A549 (cell line): ENCODE measurements at regions not wholly inside any gene's neighbourhood (a gene's known extent, or its start where the extent isn't known, plus 50 kb on each side); places are given as distances from the start of the nearest gene placed in this dataset.

Experiments used
- POLR2A ChIP-seq: IDR thresholded peaks from 2 replicates; pipeline ENCODE4 v1.6.1; 2012; ENCODE audit warnings: mild to moderate bottlenecking, low read length
- TF ChIP-seq, protein P1 (sequence below): IDR thresholded peaks from 2 replicates; pipeline ENCODE4 v1.6.1; 2012
- TF ChIP-seq, protein P2 (sequence below): fragments of 200-600 bp; sonication (generic); IDR thresholded peaks from 2 replicates; pipeline ENCODE4 v1.6.1; 2016; ENCODE audit warnings: antibody characterized with exemption, mild to moderate bottlenecking, moderate library complexity

DNA sequence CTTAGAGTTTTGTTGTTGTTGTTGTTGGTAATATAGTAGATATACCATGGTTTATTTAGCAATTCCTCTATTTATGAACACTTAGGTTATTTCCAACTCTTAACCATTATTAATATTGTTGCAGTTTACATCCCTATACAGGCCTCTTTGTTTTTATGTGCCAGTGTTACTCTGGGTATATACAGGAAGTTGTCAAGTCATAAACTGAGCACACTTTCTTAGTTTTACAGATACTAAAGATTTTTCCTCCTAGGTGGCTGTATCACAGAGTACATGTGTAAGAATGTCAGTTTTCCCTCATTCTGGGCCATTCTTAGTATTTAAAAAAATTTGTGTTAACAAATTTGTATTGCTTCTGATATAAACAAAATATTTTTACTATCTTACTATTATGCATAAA lies 128.4 kb downstream of the ARL4A start:
- TF ChIP-seq, protein P1, sequence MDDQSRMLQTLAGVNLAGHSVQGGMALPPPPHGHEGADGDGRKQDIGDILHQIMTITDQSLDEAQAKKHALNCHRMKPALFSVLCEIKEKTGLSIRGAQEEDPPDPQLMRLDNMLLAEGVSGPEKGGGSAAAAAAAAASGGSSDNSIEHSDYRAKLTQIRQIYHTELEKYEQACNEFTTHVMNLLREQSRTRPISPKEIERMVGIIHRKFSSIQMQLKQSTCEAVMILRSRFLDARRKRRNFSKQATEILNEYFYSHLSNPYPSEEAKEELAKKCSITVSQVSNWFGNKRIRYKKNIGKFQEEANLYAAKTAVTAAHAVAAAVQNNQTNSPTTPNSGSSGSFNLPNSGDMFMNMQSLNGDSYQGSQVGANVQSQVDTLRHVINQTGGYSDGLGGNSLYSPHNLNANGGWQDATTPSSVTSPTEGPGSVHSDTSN, result no peak
- TF ChIP-seq, protein P2, sequence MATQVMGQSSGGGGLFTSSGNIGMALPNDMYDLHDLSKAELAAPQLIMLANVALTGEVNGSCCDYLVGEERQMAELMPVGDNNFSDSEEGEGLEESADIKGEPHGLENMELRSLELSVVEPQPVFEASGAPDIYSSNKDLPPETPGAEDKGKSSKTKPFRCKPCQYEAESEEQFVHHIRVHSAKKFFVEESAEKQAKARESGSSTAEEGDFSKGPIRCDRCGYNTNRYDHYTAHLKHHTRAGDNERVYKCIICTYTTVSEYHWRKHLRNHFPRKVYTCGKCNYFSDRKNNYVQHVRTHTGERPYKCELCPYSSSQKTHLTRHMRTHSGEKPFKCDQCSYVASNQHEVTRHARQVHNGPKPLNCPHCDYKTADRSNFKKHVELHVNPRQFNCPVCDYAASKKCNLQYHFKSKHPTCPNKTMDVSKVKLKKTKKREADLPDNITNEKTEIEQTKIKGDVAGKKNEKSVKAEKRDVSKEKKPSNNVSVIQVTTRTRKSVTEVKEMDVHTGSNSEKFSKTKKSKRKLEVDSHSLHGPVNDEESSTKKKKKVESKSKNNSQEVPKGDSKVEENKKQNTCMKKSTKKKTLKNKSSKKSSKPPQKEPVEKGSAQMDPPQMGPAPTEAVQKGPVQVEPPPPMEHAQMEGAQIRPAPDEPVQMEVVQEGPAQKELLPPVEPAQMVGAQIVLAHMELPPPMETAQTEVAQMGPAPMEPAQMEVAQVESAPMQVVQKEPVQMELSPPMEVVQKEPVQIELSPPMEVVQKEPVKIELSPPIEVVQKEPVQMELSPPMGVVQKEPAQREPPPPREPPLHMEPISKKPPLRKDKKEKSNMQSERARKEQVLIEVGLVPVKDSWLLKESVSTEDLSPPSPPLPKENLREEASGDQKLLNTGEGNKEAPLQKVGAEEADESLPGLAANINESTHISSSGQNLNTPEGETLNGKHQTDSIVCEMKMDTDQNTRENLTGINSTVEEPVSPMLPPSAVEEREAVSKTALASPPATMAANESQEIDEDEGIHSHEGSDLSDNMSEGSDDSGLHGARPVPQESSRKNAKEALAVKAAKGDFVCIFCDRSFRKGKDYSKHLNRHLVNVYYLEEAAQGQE, result no peak
- TF ChIP-seq POLR2A, result no peak
